MM.1S (cell line): ENCODE measurements at regions not wholly inside any gene's neighbourhood (a gene's known extent, or its start where the extent isn't known, plus 50 kb on each side); places are given as distances from the start of the nearest gene placed in this dataset.

Experiments used
- CTCF ChIP-seq: fragments of 300-600 bp; sonication (generic); IDR thresholded peaks from 2 replicates; pipeline ENCODE4 v1.5.1; 2016; ENCODE audit warnings: antibody characterized with exemption, low read length, mixed read lengths
- EZH2 ChIP-seq: fragments of 300-600 bp; sonication (generic); optimal IDR thresholded peaks from 2 replicates; pipeline ENCODE3; 2017; ENCODE audit warnings: low read depth, mild to moderate bottlenecking, antibody characterized with exemption, low read length, mixed read lengths

GRCh38 chr5:103475629-103476240 lies 86.9 kb downstream of the NUDT12 start:
- TF ChIP-seq EZH2, result no peak
- TF ChIP-seq CTCF, result peak; percentile 64
